DOHH2 (cell line): ENCODE measurements at regions not wholly inside any gene's neighbourhood (a gene's known extent, or its start where the extent isn't known, plus 50 kb on each side); places are given as distances from the start of the nearest gene placed in this dataset.

Experiments
- H3F3A ChIP-seq: fragments of 200-600 bp; sonication (generic), shearing (Covaris generic); 2 replicates; pipeline ENCODE4 v1.6.0; 2016; ENCODE audit warnings: antibody characterized with exemption, mild to moderate bottlenecking; ENCODE audit not compliant: control insufficient read depth, insufficient read depth
- H3K27ac ChIP-seq: fragments of 200-600 bp; sonication (generic); 2 replicates; pipeline ENCODE4 v1.5.1; 2014; ENCODE audit warnings: low read depth, mild to moderate bottlenecking, low read length, moderate library complexity
- H3K27me3 ChIP-seq: fragments of 200-600 bp; sonication (generic); 2 replicates; pipeline ENCODE4 v1.6.1; 2014; ENCODE audit warnings: mild to moderate bottlenecking, low read length, mixed read lengths; ENCODE audit not compliant: control insufficient read depth
- H3K36me3 ChIP-seq: fragments of 200-600 bp; sonication (generic); 2 replicates; pipeline ENCODE4 v1.6.1; 2014; ENCODE audit warnings: mild to moderate bottlenecking, low read length, moderate library complexity, mixed read lengths; ENCODE audit not compliant: control insufficient read depth
- H3K4me1 ChIP-seq: fragments of 200-600 bp; sonication (generic); 2 replicates; pipeline ENCODE4 v1.6.1; 2014; ENCODE audit warnings: mild to moderate bottlenecking, low read length, mixed read lengths; ENCODE audit not compliant: control insufficient read depth
- H3K4me2 ChIP-seq: fragments of 200-600 bp; sonication (generic); 2 replicates; pipeline ENCODE4 v1.6.0; 2014; ENCODE audit warnings: mild to moderate bottlenecking, low read length, moderate library complexity
- H3K4me3 ChIP-seq: fragments of 200-600 bp; sonication (generic); 2 replicates; pipeline ENCODE4 v1.5.1; 2014; ENCODE audit warnings: mild to moderate bottlenecking, low read length, mixed read lengths
- H3K79me2 ChIP-seq: fragments of 200-600 bp; sonication (generic); 2 replicates; pipeline ENCODE4 v1.6.1; 2014; ENCODE audit warnings: mild to moderate bottlenecking, low read length, mixed read lengths; ENCODE audit not compliant: control insufficient read depth
- H3K9me2 ChIP-seq: fragments of 200-600 bp; sonication (generic); replicated peaks from 2 replicates; pipeline ENCODE4 v1.6.1; 2014; ENCODE audit warnings: mild to moderate bottlenecking, low read length, mixed read lengths; ENCODE audit not compliant: control insufficient read depth
- H3K9me3 ChIP-seq: fragments of 200-600 bp; sonication (generic); 2 replicates; pipeline ENCODE4 v1.6.1; 2014; ENCODE audit warnings: antibody characterized with exemption, low read length, mixed read lengths; ENCODE audit not compliant: control insufficient read depth, insufficient read depth
- H4K20me1 ChIP-seq: fragments of 200-600 bp; sonication (generic); 2 replicates; pipeline ENCODE4 v1.6.0; 2014; ENCODE audit warnings: low read depth, mild to moderate bottlenecking, antibody characterized with exemption, low read length, moderate library complexity; ENCODE audit not compliant: control insufficient read depth, insufficient read depth
- CTCF ChIP-seq: fragments of 200-600 bp; sonication (generic); IDR thresholded peaks from one replicate; pipeline ENCODE4 v1.5.1; 2014; ENCODE audit warnings: antibody characterized with exemption, mild to moderate bottlenecking, low read depth, low read length; ENCODE audit not compliant: poor library complexity, severe bottlenecking
- EZH2phosphoT487 ChIP-seq: fragments of 200-600 bp; sonication (generic); IDR thresholded peaks from 2 replicates; pipeline ENCODE4 v1.6.1; 2017; ENCODE audit warnings: borderline replicate concordance, mild to moderate bottlenecking, antibody characterized with exemption, low read length, moderate library complexity, mixed read lengths

DNA sequence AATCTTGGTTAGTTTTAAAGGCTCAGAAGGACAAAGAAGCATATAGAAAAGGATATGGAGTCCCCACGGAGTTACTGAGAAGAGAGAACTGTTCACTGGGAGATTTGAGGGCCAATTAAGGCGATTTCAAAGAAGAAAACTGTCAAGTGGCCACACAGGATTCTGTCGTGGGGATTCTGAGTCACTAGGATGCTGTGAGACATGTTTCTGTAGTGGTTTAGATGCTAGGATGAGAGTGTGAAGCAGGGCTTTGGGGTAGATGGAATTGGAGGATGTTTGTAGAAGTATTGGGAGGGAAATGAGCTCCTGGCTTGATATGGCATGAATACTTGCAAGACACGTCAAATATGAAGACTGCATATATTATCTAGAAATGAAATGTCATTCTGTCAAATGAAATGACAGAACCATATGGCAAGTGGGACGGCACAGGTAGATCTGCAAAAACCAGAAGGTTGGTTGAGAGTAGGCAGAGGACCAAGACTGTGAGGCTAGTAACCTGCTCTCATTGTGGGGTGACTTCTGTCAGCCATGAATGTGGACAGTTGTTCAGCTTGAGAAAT is 136.3 kb upstream of the SPRY4 start:
- no peaks in the 10 kb centered on the region for H3K36me3 ChIP-seq
- TF ChIP-seq CTCF (no peak), EZH2phosphoT487 (no peak)
- H3F3A ChIP-seq, result no peaks in the 10 kb centered on the region
- no peaks in the 10 kb centered on the region for H4K20me1 ChIP-seq
- H3K9me2 ChIP-seq, result no peaks in the 10 kb centered on the region
- peaks cover 8% of the 10 kb centered on the region for H3K27me3 ChIP-seq
- H3K27ac ChIP-seq, result no peak overlapping the region
- H3K4me1 ChIP-seq, result no peaks in the 10 kb centered on the region
- no peak overlapping the region for H3K4me3 ChIP-seq
- no peaks in the 10 kb centered on the region for H3K79me2 ChIP-seq
- no peak overlapping the region for H3K4me2 ChIP-seq
- no peaks in the 10 kb centered on the region for H3K9me3 ChIP-seq

GRCh38 chr5:142459209-142459608 is 134.4 kb upstream of the SPRY4 start:
- Histone ChIP-seq H3K27ac (no peak overlapping the region), H3K4me3 (no peak overlapping the region), H4K20me1 (no peaks in the 10 kb centered on the region), H3K27me3 (peaks cover 5% of the 10 kb centered on the region; the same call in 1 of the 2 replicates), H3K9me2 (no peaks in the 10 kb centered on the region), H3K9me3 (no peaks in the 10 kb centered on the region), H3K36me3 (no peaks in the 10 kb centered on the region), H3K4me2 (no peak overlapping the region), H3F3A (no peaks in the 10 kb centered on the region), H3K4me1 (no peaks in the 10 kb centered on the region), H3K79me2 (no peaks in the 10 kb centered on the region)
- TF ChIP-seq EZH2phosphoT487, result no peak
- TF ChIP-seq CTCF, result no peak

- Histone ChIP-seq H3K36me3 (no peaks in the 10 kb centered on the region), H3K4me3 (no peak overlapping the region), H3K4me2 (no peak overlapping the region), H3F3A (no peaks in the 10 kb centered on the region), H3K9me3 (no peaks in the 10 kb centered on the region), H3K9me2 (no peaks in the 10 kb centered on the region), H3K27ac (no peak overlapping the region), H3K79me2 (no peaks in the 10 kb centered on the region), H3K4me1 (no peaks in the 10 kb centered on the region), H4K20me1 (no peaks in the 10 kb centered on the region), H3K27me3 (peaks cover 4% of the 10 kb centered on the region)
- TF ChIP-seq CTCF (no peak), EZH2phosphoT487 (no peak)
These were observed 131.0 kb upstream of the SPRY4 start for GRCh38 chr5:142455856-142456255.

- H3F3A ChIP-seq, result no peaks in the 10 kb centered on the region
- H3K9me2 ChIP-seq, result no peaks in the 10 kb centered on the region
- no peak overlapping the region for H3K4me2 ChIP-seq
- no peak overlapping the region for H3K4me3 ChIP-seq
- peaks cover 6% of the 10 kb centered on the region for H3K27me3 ChIP-seq
- TF ChIP-seq EZH2phosphoT487, result no peak
- TF ChIP-seq CTCF, result no peak
- H3K4me1 ChIP-seq, result no peaks in the 10 kb centered on the region
- H3K9me3 ChIP-seq, result no peaks in the 10 kb centered on the region
- no peaks in the 10 kb centered on the region for H3K79me2 ChIP-seq
- no peak overlapping the region for H3K27ac ChIP-seq
- H3K36me3 ChIP-seq, result no peaks in the 10 kb centered on the region
- no peaks in the 10 kb centered on the region for H4K20me1 ChIP-seq
These were observed 129.1 kb upstream of the SPRY4 start for GRCh38 chr5:142453932-142454331.
